GM23248 (cell line): ENCODE measurements at regions not wholly inside any gene's neighbourhood (a gene's known extent, or its start where the extent isn't known, plus 50 kb on each side); places are given as distances from the start of the nearest gene placed in this dataset.

Source experiments
- EZH2 ChIP-seq: fragments of 200-600 bp; sonication (generic); IDR thresholded peaks from 2 replicates; pipeline ENCODE4 v1.6.1; 2018; ENCODE audit warnings: antibody characterized with exemption, mild to moderate bottlenecking; ENCODE audit not compliant: insufficient read depth, poor library complexity, severe bottlenecking
- EZH2phosphoT487 ChIP-seq: fragments of 200-600 bp; sonication (generic); IDR thresholded peaks from 2 replicates; pipeline ENCODE4 v1.6.1; 2018; ENCODE audit warnings: antibody characterized with exemption, moderate library complexity, mild to moderate bottlenecking, low read depth; ENCODE audit not compliant: insufficient read depth

GRCh38 chr2:195480121-195480520 lies 176.9 kb upstream of the SLC39A10 start:
- TF ChIP-seq EZH2phosphoT487 (no peak), EZH2 (no peak)
